Mesenchymal stem cell (in vitro differentiated cells and primary cell): ENCODE measurements at regions not wholly inside any gene's neighbourhood (a gene's known extent, or its start where the extent isn't known, plus 50 kb on each side); places are given as distances from the start of the nearest gene placed in this dataset.

ENCODE experiments used
- DNase-seq: peaks from one replicate; pipeline ENCODE4 v3.0.0-alpha.2; 2013
- H2AFZ ChIP-seq: one replicate; pipeline ENCODE4 v1.6.1; 2013; ENCODE audit warnings: low read depth, mild to moderate bottlenecking, control low read depth, inconsistent platforms, low read length, moderate library complexity
- H2AK5ac ChIP-seq: 2 replicates; pipeline ENCODE4 v1.6.1; 2013; ENCODE audit warnings: low read length, moderate library complexity, mild to moderate bottlenecking, inconsistent platforms; ENCODE audit not compliant: severe bottlenecking
- H2BK120ac ChIP-seq: one replicate; pipeline ENCODE4 v1.6.1; 2013; ENCODE audit warnings: low read depth, mild to moderate bottlenecking, inconsistent platforms, low read length, moderate library complexity
- H2BK12ac ChIP-seq, 2 experiments: one replicate each; pipeline ENCODE4 v1.6.1; 2013; ENCODE audit warnings: inconsistent platforms in 2 of 2, low read length in 2 of 2, mild to moderate bottlenecking in 2 of 2, moderate library complexity in 2 of 2, control low read depth in 1 of 2
- H2BK15ac ChIP-seq: one replicate; pipeline ENCODE4 v1.6.1; 2013; ENCODE audit warnings: mild to moderate bottlenecking, low read depth, inconsistent platforms; ENCODE audit not compliant: poor library complexity, severe bottlenecking
- H2BK5ac ChIP-seq: 2 replicates; pipeline ENCODE4 v1.6.1; 2013; ENCODE audit warnings: low read depth, mild to moderate bottlenecking, low read length, control low read depth, inconsistent platforms; ENCODE audit not compliant: poor library complexity, severe bottlenecking
- H3K14ac ChIP-seq, 2 experiments: one replicate each; pipeline ENCODE4 v1.6.1; 2013; ENCODE audit warnings: inconsistent platforms in 2 of 2, low read length in 2 of 2, control low read depth in 1 of 2, mild to moderate bottlenecking in 1 of 2, moderate library complexity in 1 of 2
- H3K18ac ChIP-seq, 2 experiments: one replicate each; pipeline ENCODE4 v1.6.1; 2013; ENCODE audit warnings: inconsistent platforms in 2 of 2, low read length in 2 of 2, control low read depth in 1 of 2, low read depth in 1 of 2, mild to moderate bottlenecking in 1 of 2
- H3K23ac ChIP-seq, 2 experiments: one replicate each; pipeline ENCODE4 v1.6.1; 2013; ENCODE audit warnings: inconsistent platforms in 2 of 2, low read length in 2 of 2, mild to moderate bottlenecking in 2 of 2, moderate library complexity in 2 of 2, control low read depth in 1 of 2
- H3K27ac ChIP-seq: 2 replicates; pipeline ENCODE4 v1.5.1; 2013; ENCODE audit warnings: mild to moderate bottlenecking, moderate library complexity, low read length, control low read depth, inconsistent platforms; ENCODE audit not compliant: poor library complexity, severe bottlenecking
- H3K27me3 ChIP-seq, 2 experiments: 2 replicates each; pipeline versions ENCODE4 v1.6.1 to v1.7.0; 2013; ENCODE audit warnings: low read length in 2 of 2, mild to moderate bottlenecking in 2 of 2, moderate library complexity in 2 of 2, control low read depth in 1 of 2, inconsistent platforms in 1 of 2; ENCODE audit not compliant: control insufficient read depth in 1 of 2, insufficient read depth in 1 of 2
- H3K36me3 ChIP-seq, 2 experiments: 2 replicates each; pipeline versions ENCODE4 v1.6.1 to v1.7.0; 2013; ENCODE audit warnings: low read length in 2 of 2, control low read depth in 1 of 2, inconsistent platforms in 1 of 2, low read depth in 1 of 2, mild to moderate bottlenecking in 1 of 2; ENCODE audit not compliant: insufficient read depth in 2 of 2, control insufficient read depth in 1 of 2
- H3K4ac ChIP-seq, 2 experiments: one replicate each; pipeline ENCODE4 v1.6.1; 2013; ENCODE audit warnings: inconsistent platforms in 2 of 2, low read length in 2 of 2, mild to moderate bottlenecking in 2 of 2, moderate library complexity in 2 of 2, control low read depth in 1 of 2, low read depth in 1 of 2
- H3K4me1 ChIP-seq: 2 replicates; pipeline ENCODE4 v1.6.1; 2013; ENCODE audit warnings: low read depth, low read length, control low read depth; ENCODE audit not compliant: control insufficient read depth, insufficient read depth
- H3K4me2 ChIP-seq: 2 replicates; pipeline ENCODE4 v1.6.1; 2013; ENCODE audit warnings: low read length, mild to moderate bottlenecking, inconsistent platforms; ENCODE audit not compliant: poor library complexity, severe bottlenecking
- H3K4me3 ChIP-seq, 2 experiments: 2 replicates each; pipeline versions ENCODE4 v1.5.1 to v1.7.0; 2013; ENCODE audit warnings: low read length in 2 of 2, mild to moderate bottlenecking in 2 of 2, control low read depth in 1 of 2, low read depth in 1 of 2; ENCODE audit not compliant: insufficient read depth in 1 of 2
- H3K79me1 ChIP-seq: replicated peaks from 2 replicates; pipeline ENCODE4 v1.6.1; 2013; ENCODE audit warnings: mild to moderate bottlenecking, control low read depth, low read length, inconsistent platforms; ENCODE audit not compliant: poor library complexity, severe bottlenecking
- H3K9ac ChIP-seq: 2 replicates; pipeline ENCODE4 v1.7.0; 2013; ENCODE audit warnings: mild to moderate bottlenecking, low read length, moderate library complexity
- H3K9me3 ChIP-seq: 2 replicates; pipeline ENCODE4 v1.7.0; 2013; ENCODE audit warnings: mild to moderate bottlenecking, low read length; ENCODE audit not compliant: control insufficient read depth
- H4K8ac ChIP-seq: one replicate; pipeline ENCODE4 v1.6.1; 2013; ENCODE audit warnings: inconsistent platforms, mild to moderate bottlenecking, low read length, moderate library complexity
- H4K91ac ChIP-seq: one replicate; pipeline ENCODE4 v1.6.1; 2013; ENCODE audit warnings: mild to moderate bottlenecking, low read length, inconsistent platforms
- WGBS: methylation state at CpG from one replicate; pipeline ENCODE4 v1.1.7; 2013; ENCODE audit warnings: mixed read lengths; 5-methylcytosine and 5-hydroxymethylcytosine counted together

DNA sequence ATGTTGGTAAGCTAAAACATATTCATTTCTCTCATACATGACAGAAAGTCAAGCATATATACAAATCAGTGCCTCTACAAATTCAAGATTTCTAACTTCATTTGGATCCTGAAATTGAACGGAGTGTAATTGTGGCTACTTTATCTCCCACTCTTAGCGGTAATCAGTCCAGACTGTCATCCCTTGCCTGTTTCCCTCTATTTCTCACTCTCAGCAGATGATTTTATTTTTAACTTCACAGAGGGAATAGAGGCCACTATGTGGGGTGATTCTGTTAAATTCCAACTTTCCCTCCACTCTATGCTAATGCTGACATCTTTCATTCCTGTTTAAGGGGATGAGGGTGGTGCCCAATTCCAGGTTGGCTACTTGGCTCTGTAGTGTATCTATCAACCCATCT is 153.8 kb upstream of the KCNN2 start:
- no peak overlapping the region for H4K8ac ChIP-seq

DNA sequence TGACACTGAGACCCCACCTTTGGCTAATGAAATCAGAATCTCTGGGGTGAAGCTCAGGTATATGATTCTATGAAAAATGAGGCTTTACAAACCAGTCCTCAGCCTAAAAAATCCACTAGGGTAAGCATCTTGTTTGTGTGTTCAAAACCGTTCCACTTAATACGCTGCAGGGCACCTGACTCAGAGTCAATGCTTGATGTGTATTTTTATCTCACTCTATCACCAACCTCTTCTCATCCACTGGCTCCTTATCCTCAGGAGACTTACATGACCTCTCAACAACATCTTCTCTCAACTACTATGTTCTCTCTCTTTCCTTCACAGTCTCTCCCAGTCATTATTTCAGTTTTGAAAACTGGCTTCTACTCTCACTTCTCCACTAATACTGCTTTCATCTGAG is 153.3 kb upstream of the KCNN2 start:
- Histone ChIP-seq H3K14ac (no peak overlapping the region), H2BK12ac (no peak overlapping the region), H3K9me3 (no peaks in the 10 kb centered on the region), H3K9ac (no peak overlapping the region), H3K36me3 (no peaks in the 10 kb centered on the region), H4K91ac (no peak overlapping the region), H3K4me3 (no peak overlapping the region), H3K4ac (no peak overlapping the region), H2AFZ (no peak overlapping the region), H3K27me3 (no peaks in the 10 kb centered on the region), H2BK5ac (no peak overlapping the region), H2AK5ac (no peak overlapping the region), H2BK15ac (no peak overlapping the region), H3K4me2 (no peak overlapping the region), H3K18ac (no peak overlapping the region), H3K23ac (no peak overlapping the region), H3K27ac (no peak overlapping the region), H4K8ac (no peak overlapping the region), H2BK120ac (no peak overlapping the region), H3K4me1 (no peaks in the 10 kb centered on the region), H3K79me1 (no peaks in the 10 kb centered on the region)
- WGBS = 96% methylated on average over 2 of the region's 2 CpGs
- no peak for DNase-seq

More for the DNA sequence above, 153.8 kb upstream of the KCNN2 start:
- Histone ChIP-seq H3K4me3 (no peak overlapping the region), H3K9me3 (no peaks in the 10 kb centered on the region), H3K18ac (peak overlapping the region in 1 of 2 experiments; percentile 7), H3K14ac (no peak overlapping the region), H2AK5ac (no peak overlapping the region), H4K91ac (no peak overlapping the region), H3K27me3 (no peaks in the 10 kb centered on the region), H3K27ac (no peak overlapping the region), H2AFZ (no peak overlapping the region), H3K4me2 (no peak overlapping the region), H2BK120ac (no peak overlapping the region), H3K4ac (no peak overlapping the region), H2BK15ac (no peak overlapping the region), H3K23ac (no peak overlapping the region), H3K79me1 (no peaks in the 10 kb centered on the region), H2BK5ac (no peak overlapping the region), H2BK12ac (no peak overlapping the region), H3K4me1 (no peaks in the 10 kb centered on the region), H3K9ac (no peak overlapping the region), H3K36me3 (no peaks in the 10 kb centered on the region)
- WGBS = 100% methylated on average over 1 of the region's 2 CpGs
- no peak for DNase-seq

DNA sequence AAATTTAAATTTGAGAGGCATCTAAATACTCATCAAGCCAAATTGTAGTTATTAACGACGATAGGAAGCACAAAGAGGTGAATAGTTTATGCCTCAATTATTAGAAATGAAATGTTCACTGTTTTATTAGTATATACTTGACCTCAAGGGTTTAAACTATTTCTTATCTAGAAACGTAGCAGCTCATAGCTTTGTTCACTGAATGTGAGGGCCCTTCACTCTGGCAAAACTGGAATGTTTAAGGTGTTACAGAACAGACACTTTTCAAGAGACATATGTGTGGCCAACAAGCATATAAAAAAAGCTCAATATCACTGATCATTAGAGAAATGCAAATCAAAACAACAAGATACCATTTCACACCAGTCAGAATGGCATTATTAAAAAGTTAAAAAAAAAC is 151.2 kb upstream of the KCNN2 start:
- Histone ChIP-seq H2AK5ac (no peak overlapping the region), H3K36me3 (no peaks in the 10 kb centered on the region), H3K9ac (no peak overlapping the region), H3K27ac (no peak overlapping the region), H3K4me3 (no peak overlapping the region), H2BK120ac (no peak overlapping the region), H3K4ac (no peak overlapping the region), H3K4me1 (no peaks in the 10 kb centered on the region), H4K8ac (no peak overlapping the region), H3K79me1 (no peaks in the 10 kb centered on the region), H3K9me3 (no peaks in the 10 kb centered on the region), H2BK12ac (no peak overlapping the region), H3K18ac (no peak overlapping the region), H2BK5ac (no peak overlapping the region), H2BK15ac (no peak overlapping the region), H3K14ac (no peak overlapping the region), H4K91ac (no peak overlapping the region), H3K23ac (no peak overlapping the region), H3K4me2 (no peak overlapping the region), H3K27me3 (no peaks in the 10 kb centered on the region), H2AFZ (no peak overlapping the region)
- no CpG with 5 or more reads among the region's 3 CpGs for WGBS
- no peak for DNase-seq

DNA sequence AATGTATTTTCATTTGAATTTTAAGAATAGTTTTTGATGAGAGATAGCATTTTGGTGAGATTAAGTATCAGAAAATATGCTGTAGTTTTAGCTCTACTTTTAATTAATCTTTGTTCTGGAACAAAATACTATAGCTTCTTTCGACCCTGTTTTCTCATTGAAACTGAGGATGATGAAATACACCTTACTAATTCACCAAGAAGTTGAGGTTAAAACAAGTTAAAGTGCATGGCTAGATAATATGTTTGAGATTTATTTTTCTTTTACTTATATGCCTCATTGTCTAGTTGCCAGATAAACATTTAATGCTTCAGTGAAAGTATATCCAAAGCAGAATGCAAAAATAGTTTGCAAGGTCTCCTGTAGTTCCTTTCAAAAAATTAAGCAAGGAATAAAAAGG is 140.1 kb upstream of the KCNN2 start:
- no CpG with 5 or more reads among the region's 1 CpG for WGBS
- no peaks in the 10 kb centered on the region for H3K36me3 ChIP-seq
- no peak overlapping the region for H3K14ac ChIP-seq
- H3K23ac ChIP-seq = no peak overlapping the region
- no peak overlapping the region for H3K9ac ChIP-seq
- H3K79me1 ChIP-seq = no peaks in the 10 kb centered on the region
- H2BK120ac ChIP-seq = no peak overlapping the region
- no peak overlapping the region for H2BK12ac ChIP-seq
- H4K91ac ChIP-seq = no peak overlapping the region
- no peak overlapping the region for H3K27ac ChIP-seq
- H2BK5ac ChIP-seq = no peak overlapping the region
- no peaks in the 10 kb centered on the region for H3K4me1 ChIP-seq
- H2AFZ ChIP-seq = no peak overlapping the region
- no peak overlapping the region for H4K8ac ChIP-seq
- H3K27me3 ChIP-seq = no peaks in the 10 kb centered on the region
- peaks cover 34% of the 10 kb centered on the region for H3K9me3 ChIP-seq
- DNase-seq = no peak
- H3K4me3 ChIP-seq = no peak overlapping the region
- no peak overlapping the region for H3K4ac ChIP-seq
- no peak overlapping the region for H3K4me2 ChIP-seq
- H2BK15ac ChIP-seq = no peak overlapping the region
- H2AK5ac ChIP-seq = no peak overlapping the region
- H3K18ac ChIP-seq = no peak overlapping the region
